Transverse colon (tissue), 4 donors: ENCODE measurements at regions not wholly inside any gene's neighbourhood (a gene's known extent, or its start where the extent isn't known, plus 50 kb on each side); places are given as distances from the start of the nearest gene placed in this dataset.

ENCODE experiments used
- DNase-seq: peaks from one replicate; pipeline ENCODE4 v3.0.0-alpha.2; 2019
- H3K27ac ChIP-seq, 4 donors: fragments of 200-600 bp; sonication (generic); 2 replicates each; pipeline ENCODE4 v1.5.1; 2016 to 2018; ENCODE audit warnings: inconsistent platforms in 4 of 4
- H3K27me3 ChIP-seq: fragments of 200-600 bp; sonication (generic); 2 replicates; pipeline ENCODE4 v1.5.1; 2017; ENCODE audit warnings: inconsistent platforms
- H3K36me3 ChIP-seq, 4 donors: fragments of 200-600 bp; sonication (generic); 2 replicates each; pipeline ENCODE4 v1.5.1; 2017 to 2019; ENCODE audit warnings: inconsistent platforms in 4 of 4
- H3K4me1 ChIP-seq, 4 donors: fragments of 200-600 bp; sonication (generic); 2 replicates each; pipeline ENCODE4 v1.5.1; 2017 to 2020; ENCODE audit warnings: inconsistent platforms in 4 of 4
- H3K4me3 ChIP-seq, 4 donors: fragments of 200-600 bp; sonication (generic); 1 replicate in 1 of 4; 2 replicates in 3 of 4; pipeline versions ENCODE4 v1.5.1 to v1.6.1; 2017 to 2019; ENCODE audit warnings: inconsistent platforms in 4 of 4
- H3K9me3 ChIP-seq, 2 donors: fragments of 200-600 bp; sonication (generic); 2 replicates each; pipeline ENCODE4 v1.5.1; 2017 to 2019; ENCODE audit warnings: inconsistent platforms in 2 of 2
- EP300 ChIP-seq: sonication (generic); formaldehyde crosslinking; IDR thresholded peaks from one replicate; pipeline ENCODE4 v1.6.1; 2017; ENCODE audit warnings: antibody characterized with exemption, low read depth
- POLR2A ChIP-seq: fragments of 450-650 bp; IDR thresholded peaks from one replicate; pipeline ENCODE4 v1.6.1; 2016; ENCODE audit warnings: antibody characterized with exemption, mild to moderate bottlenecking, moderate library complexity
- POLR2AphosphoS5 ChIP-seq, 3 donors: sonication (generic); formaldehyde crosslinking; IDR thresholded peaks; one replicate each; pipeline ENCODE4 v1.6.1; 2016; ENCODE audit warnings: antibody characterized with exemption in 3 of 3
- WGBS, 2 donors: methylation state at CpG; one replicate each; pipeline ENCODE4 v1.1.5; 2018; ENCODE audit warnings: low coverage in 1 of 2; 5-methylcytosine and 5-hydroxymethylcytosine counted together
- in situ Hi-C, 4 donors: fragments of 200-750 bp; cut with MboI; loops; one replicate each; pipeline versions ENCODE4 v1.15.0 to v1.15.1; 2017; ENCODE audit warnings: low sequenced_read_pairs in 3 of 4, low pct_ligation_motif_present in 1 of 4, low pct_unique_long_range_greater_than_20kb in 1 of 4
- intact Hi-C: fragments of 100-400 bp; cut with DNase I; formaldehyde crosslinking; loops from one replicate; pipeline ENCODE4 v1.15.1; 2023; ENCODE audit warnings: low total_unique reads
- TF ChIP-seq, protein P1 (sequence below), 5 experiments: fragments of 200-600 bp in 3 of 5; fragments of 450-650 bp in 2 of 5; sonication (generic) in 3 of 5; IDR thresholded peaks; 1 replicate in 2 of 5; 2 replicates in 3 of 5; pipeline ENCODE4 v1.5.1; 2016 to 2017; ENCODE audit warnings: antibody characterized with exemption in 5 of 5, inconsistent platforms in 3 of 5, mild to moderate bottlenecking in 2 of 5, moderate library complexity in 1 of 5

DNA sequence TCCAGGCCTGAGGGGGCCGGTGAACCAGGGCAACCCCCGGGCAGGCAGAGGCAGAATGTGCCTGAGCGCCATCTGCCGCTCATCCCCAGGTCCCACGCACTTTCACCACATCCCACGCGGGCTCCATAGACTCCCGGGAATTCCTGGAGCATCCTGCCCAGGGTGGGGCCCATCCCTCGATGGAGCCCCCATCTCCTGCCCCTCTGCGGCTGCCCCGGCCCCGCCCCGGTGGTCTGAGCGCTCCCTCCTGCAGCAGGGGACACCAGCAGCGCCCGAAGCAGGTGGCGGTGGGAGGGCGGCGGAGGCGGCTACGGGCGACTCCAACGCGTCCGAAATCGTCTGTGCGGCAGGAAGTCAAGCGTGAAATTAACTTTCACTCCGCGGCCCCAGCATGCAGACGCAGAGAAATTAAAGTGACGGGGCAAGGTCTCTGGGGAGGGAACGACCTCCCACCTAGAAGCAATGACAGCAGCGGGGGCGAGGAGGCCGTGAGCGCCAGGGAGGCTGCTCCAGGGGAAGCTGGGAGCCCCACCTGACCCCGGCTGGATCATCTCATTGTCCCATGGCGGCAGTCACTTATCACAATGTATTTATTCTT lies 122.2 kb downstream of the NCOR2 start:
- intact Hi-C loops (no loop called here), in situ Hi-C loops (no loop called here)
- Histone ChIP-seq H3K4me3 (no peak overlapping the region), H3K9me3 (no peaks in the 10 kb centered on the region), H3K4me1 (peaks cover 0 to 23% (median 7%) of the 10 kb centered on the region in 4 donors), H3K36me3 (no peaks in the 10 kb centered on the region), H3K27me3 (no peaks in the 10 kb centered on the region), H3K27ac (peak overlapping the region in 2 of 4 donors; percentile 16 to 49)
- 87 to 89% methylated on average over 3 to 38 of the region's 39 CpGs for WGBS, 2 donors
- TF ChIP-seq EP300 (no peak), POLR2A (no peak), POLR2AphosphoS5 (IDR thresholded peaks at IDR 0.05) (no peak)
- TF ChIP-seq, protein P1, sequence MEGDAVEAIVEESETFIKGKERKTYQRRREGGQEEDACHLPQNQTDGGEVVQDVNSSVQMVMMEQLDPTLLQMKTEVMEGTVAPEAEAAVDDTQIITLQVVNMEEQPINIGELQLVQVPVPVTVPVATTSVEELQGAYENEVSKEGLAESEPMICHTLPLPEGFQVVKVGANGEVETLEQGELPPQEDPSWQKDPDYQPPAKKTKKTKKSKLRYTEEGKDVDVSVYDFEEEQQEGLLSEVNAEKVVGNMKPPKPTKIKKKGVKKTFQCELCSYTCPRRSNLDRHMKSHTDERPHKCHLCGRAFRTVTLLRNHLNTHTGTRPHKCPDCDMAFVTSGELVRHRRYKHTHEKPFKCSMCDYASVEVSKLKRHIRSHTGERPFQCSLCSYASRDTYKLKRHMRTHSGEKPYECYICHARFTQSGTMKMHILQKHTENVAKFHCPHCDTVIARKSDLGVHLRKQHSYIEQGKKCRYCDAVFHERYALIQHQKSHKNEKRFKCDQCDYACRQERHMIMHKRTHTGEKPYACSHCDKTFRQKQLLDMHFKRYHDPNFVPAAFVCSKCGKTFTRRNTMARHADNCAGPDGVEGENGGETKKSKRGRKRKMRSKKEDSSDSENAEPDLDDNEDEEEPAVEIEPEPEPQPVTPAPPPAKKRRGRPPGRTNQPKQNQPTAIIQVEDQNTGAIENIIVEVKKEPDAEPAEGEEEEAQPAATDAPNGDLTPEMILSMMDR (IDR thresholded peaks at IDR 0.05): no peak
- DNase-seq: no peak

DNA sequence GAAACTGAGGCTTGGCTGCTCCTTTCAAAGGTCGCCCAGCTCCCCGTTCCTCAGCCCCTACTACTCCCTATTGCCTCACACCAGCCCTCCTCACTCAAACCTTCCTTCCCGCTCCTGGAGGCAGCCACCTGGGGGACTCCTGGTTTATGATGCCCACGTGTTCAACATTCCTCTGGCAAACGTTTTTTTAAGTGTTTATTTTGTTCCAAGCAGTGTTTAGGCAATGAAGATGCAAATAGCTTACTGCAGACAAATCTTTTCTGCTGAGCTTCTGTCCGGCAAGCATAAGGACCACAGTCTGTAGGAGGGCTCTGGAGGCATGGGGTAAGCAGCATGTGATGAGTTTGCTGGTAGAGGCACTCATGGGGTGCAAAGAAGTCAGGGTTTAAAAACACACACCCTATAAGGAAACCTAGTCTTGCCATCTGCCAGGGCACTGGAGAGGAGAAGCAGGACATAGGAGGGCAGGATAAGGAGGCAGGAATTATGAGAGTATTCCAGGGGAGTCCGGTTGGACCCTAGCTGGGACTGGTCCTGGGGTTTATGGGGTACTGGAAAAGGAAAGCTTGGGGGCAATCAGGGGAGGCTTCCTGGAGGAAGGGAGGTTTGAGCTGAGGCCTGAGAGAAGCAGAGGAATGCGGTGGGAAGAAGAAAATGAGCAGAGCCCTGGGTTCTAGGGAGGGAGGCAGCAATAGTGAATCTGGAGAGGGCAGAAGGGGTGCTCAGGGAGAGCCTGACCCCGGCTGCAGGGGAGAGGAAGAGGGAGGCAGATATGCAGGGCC lies 123.3 kb downstream of the NCOR2 start:
- H3K27ac ChIP-seq: peak overlapping the region; percentile 16 to 62 (median 38)
- H3K4me1 ChIP-seq: peaks cover 3 to 31% (median 7%) of the 10 kb centered on the region in 4 donors
- no peaks in the 10 kb centered on the region for H3K27me3 ChIP-seq
- no peak overlapping the region for H3K4me3 ChIP-seq
- no peak for DNase-seq
- H3K9me3 ChIP-seq: no peaks in the 10 kb centered on the region
- H3K36me3 ChIP-seq: no peaks in the 10 kb centered on the region
- intact Hi-C loops (no loop called here), in situ Hi-C loops (no loop called here)
- TF ChIP-seq POLR2A: no peak
- no peak for TF ChIP-seq EP300
- TF ChIP-seq, protein P1 (IDR thresholded peaks at IDR 0.05): no peak
- WGBS, 2 donors: 75% methylated on average over 3 to 9 of the region's 9 CpGs

DNA sequence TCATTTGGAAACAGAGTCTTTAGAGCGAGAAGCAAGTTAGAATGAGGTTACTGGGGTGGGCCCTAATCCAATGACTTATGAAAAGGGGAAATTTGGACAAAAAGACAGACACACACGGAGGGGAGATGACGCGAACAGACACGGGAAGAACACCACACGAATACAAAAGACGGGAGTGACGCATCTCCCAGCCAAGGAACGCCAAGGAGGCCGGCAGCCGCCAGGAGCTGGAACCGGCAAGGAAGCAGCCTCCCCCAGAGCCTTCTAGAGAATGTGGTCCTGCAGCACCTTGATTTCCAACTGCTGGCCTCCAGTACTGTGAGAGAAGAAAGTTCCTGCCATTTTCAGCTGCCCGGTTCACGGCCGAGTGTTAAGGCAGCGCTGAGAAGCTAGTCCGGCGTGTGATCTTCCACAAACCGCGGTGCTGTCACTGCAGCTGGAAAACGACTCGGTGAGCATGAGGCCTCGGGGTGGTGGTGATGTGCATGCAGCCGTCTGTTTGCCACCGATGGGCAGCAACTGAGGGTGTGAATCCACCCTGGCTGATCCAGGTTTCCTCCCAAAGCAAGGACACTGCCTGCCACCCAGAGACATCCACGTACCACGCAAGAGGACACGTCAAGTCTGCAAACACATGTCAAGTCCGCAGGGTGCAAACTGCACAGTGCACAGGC lies 124.5 kb downstream of the NCOR2 start:
- intact Hi-C loops: no loop called here
- H3K9me3 ChIP-seq: no peaks in the 10 kb centered on the region
- 94% methylated on average over 9 to 29 of the region's 29 CpGs for WGBS, 2 donors
- no peak for TF ChIP-seq POLR2AphosphoS5 (IDR thresholded peaks at IDR 0.05)
- TF ChIP-seq, protein P1 (IDR thresholded peaks at IDR 0.05): no peak
- TF ChIP-seq POLR2A: no peak
- TF ChIP-seq EP300: no peak
- no peak for DNase-seq
- in situ Hi-C loops: no loop called here
- H3K27ac ChIP-seq: peak overlapping the region in 3 of 4 donors; percentile 6 to 63 (median 62)
- H3K4me3 ChIP-seq: no peak overlapping the region
- peaks cover 3 to 31% (median 7%) of the 10 kb centered on the region in 4 donors for H3K4me1 ChIP-seq
- no peaks in the 10 kb centered on the region for H3K36me3 ChIP-seq
- no peaks in the 10 kb centered on the region for H3K27me3 ChIP-seq

DNA sequence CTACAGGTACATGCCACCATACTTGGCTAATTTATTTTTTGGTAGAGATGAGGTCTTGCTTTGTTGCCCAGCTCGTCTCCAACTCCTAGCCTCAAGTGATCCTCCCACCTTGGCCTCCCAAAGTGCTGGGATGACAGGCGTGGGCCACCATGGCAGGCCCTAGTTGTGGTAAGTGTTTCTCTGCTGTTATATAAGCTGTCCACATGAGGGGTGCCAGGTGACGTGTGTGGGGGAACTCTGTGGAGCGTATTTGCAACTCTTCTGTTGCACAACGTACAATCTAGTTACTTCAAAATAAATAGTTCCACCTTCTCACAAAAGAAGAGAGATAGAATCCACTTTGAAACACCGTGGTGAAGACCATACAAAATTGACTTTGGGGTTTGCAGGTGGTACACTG lies 125.1 kb downstream of the NCOR2 start:
- in situ Hi-C loops: no loop called here
- Histone ChIP-seq H3K4me3 (no peak overlapping the region), H3K27me3 (no peaks in the 10 kb centered on the region), H3K9me3 (no peaks in the 10 kb centered on the region), H3K4me1 (peaks cover 3 to 31% (median 7%) of the 10 kb centered on the region in 4 donors), H3K36me3 (no peaks in the 10 kb centered on the region), H3K27ac (peak overlapping the region; percentile 53 to 63 (median 58))
- DNase-seq: no peak
- TF ChIP-seq POLR2AphosphoS5 (IDR thresholded peaks at IDR 0.05): no peak
- TF ChIP-seq EP300: no peak
- TF ChIP-seq, protein P1 (IDR thresholded peaks at IDR 0.05): no peak
- TF ChIP-seq POLR2A: no peak
- 77% methylated on average over 6 of the region's 6 CpGs; no CpG with 5 or more reads in 1 of the 2 donors for WGBS, 2 donors
- intact Hi-C loops: no loop called here
